ENCODE measurements at regions not wholly inside any gene's neighbourhood (a gene's known extent, or its start where the extent isn't known, plus 50 kb on each side); places are given as distances from the start of the nearest gene placed in this dataset.
A peak's percentile ranks its signal among the peaks of the same experiment; 100 is the strongest.

DNA sequence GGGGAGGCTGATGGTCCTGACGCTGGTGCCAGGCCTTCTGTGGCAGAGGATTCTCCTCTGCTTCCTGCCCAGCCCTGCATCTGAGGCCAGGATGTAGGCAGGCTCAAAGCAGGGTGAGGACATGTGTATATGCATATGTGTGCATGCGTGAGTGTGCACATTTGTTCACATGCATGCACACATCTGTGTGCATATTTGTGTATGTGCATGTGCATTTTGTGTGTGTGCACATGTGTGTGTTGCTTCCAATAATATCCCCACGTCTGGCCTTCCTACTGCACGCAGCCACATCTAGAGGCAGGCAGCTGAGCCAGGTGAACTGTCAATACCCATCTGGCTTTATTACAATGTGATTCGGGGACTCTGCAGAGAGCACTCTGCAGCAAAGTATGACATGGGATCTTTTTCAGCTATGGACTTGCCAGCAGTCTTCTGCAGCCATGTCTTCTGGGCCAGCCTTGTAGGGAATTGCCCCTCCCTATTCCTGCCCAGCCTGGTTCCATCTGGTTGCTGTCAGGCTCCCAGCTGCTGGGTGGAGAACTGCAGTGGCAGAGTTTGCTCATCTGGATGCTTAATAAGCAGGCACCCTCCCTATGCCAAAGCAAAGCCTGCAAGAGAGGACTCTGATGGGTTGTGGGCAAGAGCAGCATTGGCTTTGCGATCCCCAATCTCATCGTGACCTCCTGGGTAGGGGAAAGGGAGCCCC is 140.7 kb downstream of the PFKFB3 start:
- DNase-seq = no peak

DNA sequence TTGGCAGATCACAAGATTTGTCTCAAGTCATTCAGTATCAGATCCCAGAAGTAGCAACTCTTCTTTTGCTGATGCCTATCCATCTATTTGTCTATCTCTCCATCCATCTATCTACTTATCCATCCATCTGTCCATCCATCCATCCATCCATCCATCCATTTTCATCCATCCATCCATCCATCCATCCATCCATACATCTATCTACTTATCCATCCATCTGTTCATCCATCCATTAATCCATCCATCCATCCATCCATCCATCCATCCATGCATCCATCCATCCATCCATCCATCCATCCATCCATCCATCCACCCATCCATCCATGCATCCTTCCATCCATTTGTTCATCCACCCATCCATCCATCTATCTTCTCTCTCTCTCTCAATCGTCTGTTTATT is 142.7 kb downstream of the PFKFB3 start:
- DNase-seq = no peak

DNA sequence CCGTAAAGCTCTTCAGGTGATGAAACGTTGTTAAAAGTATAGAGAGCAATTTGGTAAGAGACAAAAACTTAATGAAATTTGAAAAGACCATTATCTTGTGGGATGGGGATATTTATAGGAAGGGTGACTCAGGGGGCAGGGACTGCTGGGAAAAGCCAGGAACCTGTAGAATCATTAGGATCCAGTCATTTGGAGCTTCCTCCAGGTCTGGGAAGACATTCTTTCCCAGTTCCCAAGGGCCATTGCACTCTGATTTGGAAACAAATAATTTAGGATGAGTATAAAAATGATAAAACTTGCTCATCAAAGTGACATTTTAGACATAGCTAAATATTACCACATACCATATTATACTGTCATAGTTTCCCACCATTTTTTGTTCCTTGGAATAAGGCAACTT is 143.9 kb downstream of the PFKFB3 start:
- no peak for DNase-seq

DNA sequence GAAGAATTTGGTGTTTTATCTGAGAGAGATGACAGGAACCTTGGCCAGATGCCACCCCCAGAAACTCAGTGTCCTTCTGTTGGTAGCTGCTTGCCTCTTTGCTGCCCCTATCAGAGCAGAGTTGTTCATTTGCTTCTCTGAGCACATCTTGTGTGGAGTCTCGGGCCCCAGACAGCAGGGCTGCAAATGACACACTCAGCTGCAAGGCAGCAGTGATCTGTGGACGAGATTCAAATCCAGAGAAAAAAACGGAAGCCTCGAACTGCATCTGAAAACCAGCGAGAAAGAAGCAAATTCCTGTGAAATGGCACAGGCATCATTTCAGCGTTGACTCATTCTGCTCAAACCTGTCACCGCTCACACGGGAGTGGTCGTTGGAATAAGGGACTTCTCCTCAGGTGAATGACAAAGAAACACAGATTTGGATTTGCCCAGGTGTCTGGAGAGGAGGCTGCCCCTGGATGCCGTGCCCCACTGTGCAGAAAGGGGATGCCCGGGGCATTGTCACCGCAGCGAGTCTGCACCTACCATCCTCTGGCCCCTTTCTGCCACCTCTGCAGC is 144.7 kb downstream of the PFKFB3 start:
- peak; percentile 56 for DNase-seq

- peak; percentile 94 for DNase-seq
Observed at GRCh38 chr10:6348096-6348874, 145.6 kb downstream of the PFKFB3 start.

DNA sequence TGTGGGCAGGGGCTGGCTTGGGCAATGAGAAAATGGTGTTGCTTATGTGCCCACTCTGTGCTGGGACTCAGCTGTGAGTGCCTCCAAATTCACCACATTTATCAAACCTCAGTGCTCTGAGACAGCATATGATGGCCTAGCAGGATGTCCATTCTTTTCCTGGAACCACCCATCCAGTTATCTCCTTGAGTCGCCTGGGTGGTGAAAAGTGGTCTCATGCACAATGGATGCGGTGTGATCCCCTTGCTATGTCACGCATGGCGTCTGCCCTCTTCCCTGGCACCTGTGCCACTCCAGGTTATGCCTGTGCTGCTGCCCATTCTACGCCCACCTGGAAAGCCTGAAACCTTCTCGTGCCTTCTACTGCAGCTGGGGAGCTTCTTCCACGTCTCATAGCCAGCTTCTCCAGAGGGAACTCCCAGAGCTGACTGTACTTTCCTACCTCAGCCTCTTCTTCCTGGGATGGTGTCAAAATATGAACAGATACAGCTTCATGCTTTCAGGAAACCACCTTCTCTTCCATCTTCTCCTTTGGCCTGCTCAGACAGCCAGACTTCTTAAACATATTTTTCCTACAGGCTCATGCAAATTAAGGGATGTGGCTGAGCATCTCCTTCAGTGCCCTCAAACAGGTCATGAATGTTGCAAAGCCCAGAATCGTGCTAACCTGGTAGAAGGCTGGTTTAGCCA is 147.3 kb downstream of the PFKFB3 start:
- no peak for DNase-seq

- no peak for DNase-seq
Observed at GRCh38 chr10:6350609-6351008, 147.9 kb downstream of the PFKFB3 start.

GRCh38 chr10:6351495-6351894 is 148.8 kb downstream of the PFKFB3 start:
- DNase-seq = no peak

- DNase-seq = no peak
Observed at GRCh38 chr10:6353526-6353925, 150.8 kb downstream of the PFKFB3 start.

- no peak for DNase-seq
Observed at GRCh38 chr10:6354168-6354772, 151.5 kb downstream of the PFKFB3 start.

- DNase-seq = no peak
Observed at GRCh38 chr10:6356280-6356793, 153.6 kb downstream of the PFKFB3 start.

- no peak for DNase-seq
Observed at GRCh38 chr10:6361869-6362268, 159.1 kb downstream of the PFKFB3 start.

- no peak for DNase-seq
Observed at GRCh38 chr10:6362879-6363278, 160.1 kb downstream of the PFKFB3 start.

GRCh38 chr10:6363511-6363910 is 160.8 kb downstream of the PFKFB3 start:
- DNase-seq = no peak

DNA sequence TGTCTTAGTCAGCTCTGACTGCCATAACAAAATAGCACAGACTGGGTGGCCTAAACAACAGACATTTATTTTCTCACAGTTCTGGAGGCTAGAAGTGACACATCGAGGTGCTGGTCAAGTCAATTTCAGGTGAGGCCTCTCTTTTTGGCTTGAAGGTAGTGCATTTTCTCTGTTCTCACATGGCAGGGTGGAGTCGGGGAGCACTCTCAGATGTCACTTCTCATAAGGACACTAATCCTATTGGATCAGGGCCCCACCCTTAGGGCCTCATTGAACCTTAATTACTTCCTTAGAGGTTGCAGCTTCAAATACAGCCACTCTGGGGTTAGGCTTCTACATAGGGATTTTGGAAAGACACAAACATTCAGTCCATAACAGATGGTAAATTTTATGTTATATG is 161.6 kb downstream of the PFKFB3 start:
- DNase-seq = no peak

DNA sequence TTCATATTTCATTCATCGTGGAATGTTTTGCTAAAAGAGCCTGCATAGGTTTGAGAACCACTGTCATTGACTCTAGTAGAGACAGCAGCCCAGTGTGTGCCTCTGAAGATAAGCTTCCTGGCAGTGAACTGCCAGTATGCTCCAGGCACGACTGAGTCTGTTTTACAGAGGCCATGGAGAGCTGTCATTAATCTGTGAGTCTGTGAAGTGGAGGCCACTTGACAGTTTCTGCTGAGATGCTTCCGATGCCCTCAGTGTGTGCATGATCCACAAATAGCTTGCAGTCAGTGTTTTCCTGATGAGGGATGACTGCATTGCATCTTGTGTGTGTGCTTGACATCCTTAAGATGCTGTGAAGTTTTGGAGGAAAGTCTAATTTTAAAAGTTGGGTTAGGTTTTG is 162.2 kb downstream of the PFKFB3 start:
- DNase-seq = peak; percentile 48

- DNase-seq = no peak
Observed at GRCh38 chr10:6365384-6365783, 162.7 kb downstream of the PFKFB3 start.

All from hematopoietic multipotent progenitor cell treated with erythropoietin and hydrocortisone succinate and interleukin-3 and kit ligand, for 4 days (in vitro differentiated cells).